NCI-H2196 treated with DMSO at 0.1 percent for 48 hours (cell line): ENCODE measurements at regions not wholly inside any gene's neighbourhood (a gene's known extent, or its start where the extent isn't known, plus 50 kb on each side); places are given as distances from the start of the nearest gene placed in this dataset.
"Not testable (repeated sequence)": the region's sequence is repeated elsewhere in the genome, so short reads cannot be mapped to it uniquely, and the experiment has no call there.

Experiments
- DNase-seq: peaks from one replicate; lab custom pipeline; 2025; ENCODE audit not compliant: unreplicated experiment; lab: John Stamatoyannopoulos, UW

- no peak for DNase-seq
Observed at GRCh38 chr20:19834287-19834686, 76.2 kb downstream of the RIN2 start.

- no peak for DNase-seq
Observed at GRCh38 chr20:19834783-19835182, 76.7 kb downstream of the RIN2 start.

DNA sequence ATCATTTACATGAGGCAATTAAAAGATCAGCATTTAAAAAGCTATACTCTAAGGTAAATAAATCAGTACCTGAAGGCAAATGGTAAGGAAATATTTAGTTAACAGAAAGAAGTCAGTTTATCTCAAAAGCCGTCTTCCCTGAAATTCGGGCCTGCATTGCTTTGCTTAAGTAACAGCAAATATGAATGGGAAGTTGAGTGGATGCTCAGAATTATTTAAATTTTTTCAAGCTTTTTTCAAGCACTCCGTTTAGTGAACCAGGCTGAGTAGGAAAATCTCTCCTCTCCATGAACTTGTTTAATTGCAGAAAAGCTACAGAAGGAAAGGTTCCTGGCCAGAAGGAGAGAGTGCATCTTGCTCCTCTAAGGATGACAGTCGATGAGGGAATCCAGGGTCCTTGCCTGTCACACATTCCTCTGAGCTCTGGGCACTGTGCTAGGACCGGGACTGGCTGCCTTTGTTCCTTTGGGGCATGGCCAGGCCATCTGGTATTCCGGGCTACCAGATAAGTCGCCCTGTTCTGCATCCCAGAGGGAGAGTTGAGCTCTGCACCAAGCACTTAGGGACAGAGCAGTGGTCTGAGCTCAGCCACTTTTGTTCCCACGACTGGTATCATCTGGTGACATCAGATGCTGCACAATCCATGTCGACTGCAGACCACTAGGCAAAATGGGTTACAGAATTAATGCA, 77.6 kb downstream of the RIN2 start:
- no peak for DNase-seq

DNA sequence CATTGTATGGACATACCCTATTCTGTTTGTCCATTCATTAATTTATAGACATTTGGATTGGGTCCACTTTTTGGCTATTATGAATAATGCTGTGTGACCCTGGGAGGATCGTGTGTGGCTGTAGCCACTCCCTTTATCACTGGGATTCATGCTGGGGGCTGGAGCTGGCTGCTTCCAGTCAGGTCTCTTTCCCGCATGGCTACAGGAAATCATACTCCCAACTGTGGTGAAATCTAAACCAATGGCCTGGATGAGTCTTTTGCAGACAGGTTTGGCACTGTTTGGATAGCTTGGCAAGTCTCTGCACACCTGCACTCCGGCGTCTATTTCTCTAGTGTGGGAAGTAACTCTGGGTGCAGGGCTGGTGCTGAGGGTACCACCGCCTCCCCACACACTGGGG, 80.4 kb downstream of the RIN2 start:
- DNase-seq = peak; percentile 28

DNA sequence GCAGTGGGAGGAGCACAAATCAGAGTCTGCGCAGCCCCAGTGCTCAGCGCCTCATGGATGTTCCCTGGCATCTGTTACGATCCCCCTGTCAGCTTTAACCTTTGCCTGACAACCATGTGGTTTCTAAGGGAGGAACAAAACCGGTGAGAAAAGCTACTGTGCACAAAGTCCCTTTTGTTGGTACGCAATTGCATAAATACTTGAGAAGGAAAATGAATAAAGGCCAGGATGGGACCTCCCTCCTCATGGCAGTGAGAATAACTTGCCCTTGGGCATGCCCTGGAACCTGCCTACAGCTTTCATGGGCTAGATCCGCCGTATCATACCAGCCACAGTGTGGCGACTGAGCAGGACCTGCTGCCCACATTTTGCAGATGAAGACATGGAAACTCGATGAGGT, 81.0 kb downstream of the RIN2 start:
- no peak for DNase-seq

GRCh38 chr20:19840111-19840710, 82.2 kb downstream of the RIN2 start:
- no peak for DNase-seq

GRCh38 chr20:19841740-19842139, 83.7 kb downstream of the RIN2 start:
- no peak for DNase-seq

- DNase-seq = not testable (repeated sequence)
Observed at GRCh38 chr20:19844850-19845249, 86.8 kb downstream of the RIN2 start.

GRCh38 chr20:19847383-19847782, 89.3 kb downstream of the RIN2 start:
- DNase-seq = no peak

DNA sequence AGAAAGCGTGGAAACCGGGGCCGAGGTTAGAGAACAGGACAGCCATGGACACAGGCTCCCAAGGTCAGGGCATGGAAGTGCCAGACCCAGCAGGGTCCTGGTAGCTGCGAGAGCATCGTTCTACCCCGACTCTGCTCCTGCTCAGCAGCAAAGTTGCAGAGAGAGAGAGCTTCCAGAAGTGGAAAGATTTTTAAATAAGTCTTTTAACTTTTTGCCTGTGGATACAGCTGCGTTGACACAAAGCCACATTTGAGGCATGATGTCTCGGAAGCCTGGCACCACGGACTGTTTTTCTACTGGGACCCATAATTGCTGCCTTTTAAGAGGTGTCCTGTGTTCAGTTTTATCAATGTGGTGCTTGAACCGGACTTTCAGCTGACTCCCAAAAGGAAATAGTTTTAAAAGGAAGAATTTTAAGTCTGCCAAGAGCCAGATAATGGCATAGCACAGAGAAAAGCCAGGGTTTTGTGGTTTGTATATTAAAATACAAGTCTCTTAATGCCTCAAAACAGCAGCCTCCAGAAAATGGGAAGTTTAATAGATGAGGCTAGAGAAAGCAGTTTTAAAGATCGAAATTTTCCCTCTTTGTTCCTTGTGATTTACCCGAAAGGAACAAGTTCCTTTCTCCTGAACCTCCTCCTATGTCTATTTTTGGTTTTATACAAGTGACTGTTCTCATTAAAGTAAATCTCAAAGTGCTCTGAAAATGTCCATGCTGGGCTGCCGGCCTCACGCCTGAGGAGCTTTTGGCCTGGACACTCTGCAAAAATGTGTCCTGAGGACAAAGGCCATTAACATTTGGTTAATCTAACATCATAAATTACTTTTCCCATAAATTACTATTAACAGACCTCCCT, 91.5 kb downstream of the RIN2 start:
- no peak for DNase-seq

DNA sequence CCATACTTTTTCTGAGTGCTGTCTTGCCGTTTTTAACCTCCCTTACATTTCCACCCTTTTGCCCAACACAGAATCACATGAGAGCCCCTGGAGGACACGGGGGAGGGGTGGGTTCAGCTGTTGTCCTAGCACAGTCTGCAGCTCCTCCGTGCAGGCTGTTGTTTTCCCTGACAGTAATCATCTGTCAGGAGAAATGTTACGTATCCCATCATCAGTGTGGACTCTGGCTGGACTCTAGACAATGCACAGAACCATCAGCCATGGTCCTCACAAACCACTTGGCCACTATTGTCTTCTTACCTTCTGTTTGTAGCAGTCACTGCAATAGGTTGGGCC, 92.1 kb downstream of the RIN2 start:
- DNase-seq = no peak

DNA sequence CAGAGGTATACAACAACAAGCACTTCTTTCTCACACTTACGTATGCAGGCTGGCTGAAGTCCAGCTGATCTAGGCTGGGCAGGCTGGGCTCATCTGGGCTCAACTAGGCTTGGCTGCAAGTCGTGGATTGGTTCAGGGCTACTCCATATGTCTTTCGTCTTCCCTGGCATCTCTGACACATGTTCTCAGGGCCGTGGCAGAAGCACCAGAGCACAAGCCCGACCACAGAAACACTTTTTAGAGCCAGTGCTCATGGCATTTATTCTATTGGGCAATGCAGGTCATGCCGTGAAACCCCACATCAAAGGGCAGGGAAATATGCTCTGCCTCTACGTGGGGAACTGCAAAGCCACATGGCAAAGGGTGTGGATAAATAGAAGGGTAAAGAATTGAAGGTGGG, 93.8 kb downstream of the RIN2 start:
- DNase-seq = no peak

- DNase-seq = no peak
Observed at GRCh38 chr20:19855416-19855815, 97.4 kb downstream of the RIN2 start.

GRCh38 chr20:19858466-19859371, 100.7 kb downstream of the RIN2 start:
- no peak for DNase-seq

GRCh38 chr20:19859444-19859843, 101.4 kb downstream of the RIN2 start:
- DNase-seq = no peak

DNA sequence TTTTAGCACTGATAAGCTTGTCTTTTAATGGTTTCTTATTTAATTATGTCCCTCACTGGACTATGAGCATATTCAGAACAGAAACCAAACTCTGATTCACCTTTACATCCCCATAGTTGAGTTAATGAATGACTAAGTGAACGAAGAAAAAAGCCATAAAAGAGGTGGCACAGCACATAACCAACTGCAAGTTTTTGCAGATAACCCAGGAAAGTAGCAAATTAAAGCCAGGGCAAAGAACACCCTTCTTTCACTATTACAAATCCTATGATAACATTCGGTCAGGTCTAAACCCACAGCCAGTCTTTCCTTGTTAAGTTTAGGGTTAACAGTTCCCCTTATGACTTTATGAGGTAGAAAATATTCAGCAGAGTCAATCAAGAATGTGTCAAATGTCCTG, 102.7 kb downstream of the RIN2 start:
- no peak for DNase-seq

DNA sequence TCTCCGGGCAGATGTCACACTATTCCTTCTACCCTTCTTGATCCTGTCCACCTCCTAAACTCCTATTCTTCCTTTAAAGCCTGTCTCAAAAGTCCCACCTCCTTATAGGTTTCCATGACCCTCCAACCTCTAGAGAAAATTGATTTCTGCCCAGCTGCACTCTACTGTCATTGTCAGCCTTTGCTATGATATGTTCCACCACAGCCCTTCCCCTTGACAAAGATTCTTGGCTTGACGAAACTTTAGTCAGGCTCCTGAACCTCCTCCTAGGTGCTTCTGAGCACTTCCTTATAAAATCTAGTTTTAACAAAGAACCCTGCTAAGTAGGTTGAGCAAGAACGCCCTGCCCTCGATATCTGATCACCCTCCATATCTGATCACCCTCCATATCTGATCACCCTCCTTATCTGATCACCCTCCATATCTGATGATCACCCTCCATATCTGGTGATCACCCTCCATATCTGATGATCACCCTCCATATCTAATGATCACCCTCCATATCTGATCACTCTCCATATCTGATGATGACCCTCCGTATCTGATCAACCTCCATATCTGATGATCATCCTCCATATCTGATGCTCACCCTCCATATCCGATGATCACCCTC, 103.2 kb downstream of the RIN2 start:
- DNase-seq = no peak

GRCh38 chr20:19864130-19864529, 106.1 kb downstream of the RIN2 start:
- no peak for DNase-seq

DNA sequence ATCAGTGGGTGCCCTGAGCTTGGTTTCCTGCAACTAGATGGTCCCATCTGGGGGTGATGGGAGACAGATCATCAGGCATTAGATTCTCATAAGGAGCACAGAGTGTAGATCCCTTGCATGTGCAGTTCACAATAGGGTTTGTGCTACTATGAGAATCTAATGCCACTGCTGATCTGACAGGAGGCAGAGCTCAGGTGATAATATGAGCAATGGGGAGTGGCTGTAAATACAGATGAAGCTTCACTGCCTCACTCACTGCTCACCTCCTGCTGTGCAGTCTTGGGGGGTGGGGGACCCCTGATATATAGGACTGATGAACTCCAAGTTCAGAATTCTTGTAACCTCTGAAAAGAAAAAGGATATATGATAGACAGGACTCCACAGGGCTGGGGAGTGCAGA, 108.0 kb downstream of the RIN2 start:
- DNase-seq = no peak

DNA sequence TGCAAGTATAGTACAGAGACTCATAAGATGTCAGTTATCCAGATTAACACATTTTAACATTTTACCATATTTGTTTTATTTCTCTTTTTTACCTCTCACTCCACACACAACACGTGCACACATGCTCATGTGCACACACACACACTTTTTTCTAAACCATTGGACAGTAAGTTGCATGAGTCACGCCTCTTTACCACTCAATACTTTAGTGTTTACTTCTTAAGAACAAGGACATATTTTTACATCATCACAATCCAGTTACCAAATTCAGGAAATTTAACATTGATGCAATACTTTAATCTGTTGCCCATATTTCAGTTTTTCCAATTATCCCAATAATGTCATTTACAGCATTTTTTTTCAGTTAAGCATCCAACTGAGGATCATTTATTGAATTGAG, 109.0 kb downstream of the RIN2 start:
- DNase-seq = no peak

GRCh38 chr20:19867940-19868371, 109.9 kb downstream of the RIN2 start:
- DNase-seq = no peak
